EL (cell line): ENCODE measurements at regions not wholly inside any gene's neighbourhood (a gene's known extent, or its start where the extent isn't known, plus 50 kb on each side); places are given as distances from the start of the nearest gene placed in this dataset.
"Not testable (repeated sequence)": the region's sequence is repeated elsewhere in the genome, so short reads cannot be mapped to it uniquely, and the experiment has no call there.

Source experiments
- DNase-seq: peaks from one replicate; pipeline ENCODE4 v3.0.0-alpha.2; 2016

DNA sequence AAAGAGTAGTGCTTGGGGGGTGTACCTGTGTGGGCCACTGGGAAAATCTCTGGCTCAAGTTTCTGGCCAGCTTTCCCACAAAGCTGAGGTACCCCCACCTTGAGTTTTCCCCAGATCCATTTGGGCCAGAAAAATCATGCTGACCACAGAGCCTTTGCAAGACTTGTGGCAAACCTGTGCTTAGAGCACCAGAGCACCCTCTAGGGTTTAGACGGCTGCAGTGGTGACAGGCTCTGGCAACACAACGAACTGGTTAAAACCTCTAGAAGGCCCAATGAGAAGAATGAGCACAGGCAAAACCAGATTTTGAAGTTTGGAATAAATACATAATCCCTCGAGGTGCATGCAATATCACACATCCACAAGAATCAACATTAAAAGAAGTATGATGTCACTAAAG lies 290.7 kb upstream of the FOLH1 start:
- no peak for DNase-seq

DNA sequence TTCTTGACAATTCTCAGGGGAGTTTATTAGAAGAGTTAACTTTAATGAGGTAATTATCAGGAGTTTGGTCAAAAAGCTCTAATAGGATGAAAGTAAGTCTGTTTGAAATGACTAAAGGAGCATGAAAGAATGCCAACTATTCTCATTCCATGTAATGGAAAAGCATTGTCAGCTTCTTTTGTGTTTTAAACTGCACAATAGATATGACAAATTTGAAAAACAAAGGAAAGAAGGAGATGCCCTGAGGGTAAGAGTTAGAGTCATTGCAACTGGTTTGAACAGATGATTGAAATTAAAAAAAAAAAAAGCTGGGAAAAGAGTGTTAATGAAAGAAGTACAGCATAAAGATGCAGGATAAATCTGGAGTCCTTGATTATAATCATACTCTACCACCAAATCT lies 296.8 kb upstream of the FOLH1 start:
- DNase-seq = no peak

DNA sequence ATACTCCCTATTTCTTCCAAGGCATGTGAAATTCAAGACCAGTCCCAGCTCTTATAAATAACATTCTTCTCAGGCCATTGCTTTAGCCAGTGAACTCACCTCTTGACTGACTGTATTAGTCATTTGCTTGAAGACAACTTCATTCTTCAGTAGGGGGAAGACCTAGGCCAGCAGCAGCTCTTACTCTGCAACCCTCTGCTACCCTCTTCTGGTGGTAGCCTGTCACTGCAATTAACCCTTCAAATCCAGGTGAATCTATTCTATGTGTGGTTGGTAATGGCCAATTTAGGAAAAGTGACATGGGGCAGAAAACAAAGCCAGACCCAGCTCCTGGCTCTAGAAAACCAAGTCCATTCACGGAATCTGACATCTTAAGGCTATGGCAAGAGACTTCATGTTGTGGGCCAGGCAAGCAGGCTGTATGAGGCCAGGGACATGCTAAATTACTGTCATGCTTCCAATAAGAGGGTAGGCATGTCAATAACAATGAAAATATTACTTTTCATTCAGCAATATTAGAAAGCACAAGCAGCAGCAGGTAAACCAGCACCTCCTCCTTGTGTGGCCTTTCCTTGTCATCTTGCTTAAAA lies 317.9 kb upstream of the FOLH1 start:
- peak; percentile 0 for DNase-seq

DNA sequence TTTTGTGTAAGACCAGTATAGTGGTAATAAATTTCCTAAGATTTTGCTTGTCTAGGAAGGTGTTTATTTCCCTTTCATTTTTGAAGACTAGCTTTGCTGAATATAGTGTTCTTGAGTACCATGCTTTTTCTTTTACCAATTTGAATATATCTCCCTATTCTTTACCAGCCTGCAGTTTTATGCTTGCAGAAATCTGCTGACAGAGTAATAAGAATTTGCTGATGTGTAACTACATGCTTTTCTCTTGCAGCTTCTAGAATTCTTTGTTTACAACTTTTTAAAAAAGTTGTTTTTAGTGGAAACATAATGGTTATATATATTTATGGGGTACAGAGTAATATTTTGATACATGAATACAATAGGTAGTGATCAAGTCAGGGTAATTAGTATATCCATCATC lies 324.8 kb upstream of the FOLH1 start:
- DNase-seq = no peak

DNA sequence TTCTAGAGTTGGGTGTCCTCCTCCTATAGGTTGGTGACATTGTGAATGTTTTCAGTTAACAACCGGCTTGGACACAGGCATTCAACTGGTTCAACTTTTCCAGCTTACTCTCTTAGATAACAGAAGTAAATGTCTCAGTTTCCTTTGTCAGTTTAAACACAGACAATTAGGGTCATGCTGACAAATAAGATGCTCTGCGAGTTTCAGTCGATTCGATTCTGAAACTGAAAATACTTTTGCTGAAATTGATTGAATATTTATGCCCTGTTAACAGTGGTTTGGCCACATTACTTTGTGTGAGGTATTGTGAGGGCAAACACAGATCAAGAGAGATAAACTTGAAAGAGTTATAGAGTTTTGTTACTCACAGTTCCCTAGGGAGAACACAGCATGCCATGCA lies 330.5 kb upstream of the FOLH1 start:
- not testable (repeated sequence) for DNase-seq

DNA sequence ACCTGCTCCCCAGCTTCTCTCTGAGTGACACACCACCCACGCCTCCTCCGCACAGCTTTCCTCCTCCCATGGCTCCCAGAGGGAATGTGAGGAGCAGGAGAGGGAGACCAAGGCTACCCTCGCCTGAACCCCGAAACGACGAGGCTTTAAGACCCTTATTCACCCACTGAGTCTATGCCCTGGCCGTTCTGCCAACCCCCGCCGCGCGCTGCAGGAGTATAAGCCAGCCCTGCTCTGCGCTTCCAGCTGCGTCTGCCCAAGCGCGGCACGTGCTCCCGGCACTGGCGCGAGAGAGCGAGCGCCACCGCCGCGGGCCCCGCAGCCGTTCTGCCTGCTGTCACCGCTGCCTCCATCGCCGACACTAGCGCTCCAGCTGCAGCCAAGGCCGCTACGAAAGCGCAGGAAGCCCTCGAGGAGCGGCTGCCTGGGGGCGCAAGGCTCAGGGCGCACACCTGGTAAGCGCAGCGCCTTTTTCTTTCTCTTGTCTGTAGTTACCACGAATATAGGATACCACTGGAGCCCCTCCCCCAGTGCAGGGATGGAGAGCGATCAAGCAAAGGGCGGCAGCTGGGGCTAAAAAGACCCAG lies 350.0 kb upstream of the FOLH1 start:
- DNase-seq = not testable (repeated sequence)

DNA sequence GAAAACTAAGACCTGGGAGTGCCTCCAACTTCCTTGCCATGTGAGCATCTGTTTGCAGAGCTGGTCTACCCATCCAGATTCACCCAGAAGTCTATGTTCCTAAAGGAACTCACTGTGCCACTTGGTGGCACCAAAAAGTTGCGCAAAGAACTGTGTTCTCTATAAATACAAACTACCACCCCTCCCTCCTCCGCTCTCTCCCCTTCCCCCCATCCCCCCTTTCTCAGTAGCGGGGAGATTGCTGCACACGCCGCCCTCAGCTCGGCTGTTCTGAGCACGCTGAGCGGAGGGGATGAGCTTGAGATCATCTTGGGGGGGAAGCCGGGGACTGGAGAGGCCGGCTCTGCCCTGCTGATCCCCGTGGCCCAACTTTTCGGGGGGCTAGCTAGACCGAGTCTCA lies 352.2 kb upstream of the FOLH1 start:
- DNase-seq = not testable (repeated sequence)

DNA sequence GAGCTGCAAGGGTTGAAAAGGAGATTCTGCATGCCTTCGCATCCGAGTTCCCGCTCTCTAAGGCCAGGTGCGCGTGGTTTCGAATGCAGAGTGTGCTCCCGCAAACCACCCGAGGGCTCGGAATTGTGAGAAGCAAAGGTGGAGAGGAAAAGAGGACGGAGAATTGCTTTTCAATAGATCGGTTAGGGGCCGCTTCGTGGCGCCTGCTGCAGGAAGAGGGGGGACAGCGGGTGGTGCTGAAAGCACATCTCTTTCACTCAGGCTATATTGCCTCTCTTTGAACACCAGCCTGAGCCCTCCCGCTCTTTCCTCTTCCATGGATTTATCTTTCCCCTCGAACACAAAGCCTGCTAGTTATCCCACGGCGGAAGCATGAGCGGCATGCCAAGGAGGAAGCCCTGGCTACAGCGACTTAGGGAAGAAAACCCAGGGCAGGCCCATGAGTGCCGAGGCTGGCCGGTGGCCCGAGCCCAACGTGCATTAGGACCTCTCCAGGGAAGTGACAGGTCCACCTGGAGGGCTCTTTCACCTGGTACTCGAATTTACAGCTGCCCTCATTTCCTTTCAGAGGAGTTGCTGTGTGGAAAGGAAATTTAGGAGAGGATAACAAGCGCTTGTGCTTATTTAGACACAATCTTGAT lies 353.0 kb upstream of the FOLH1 start:
- not testable (repeated sequence) for DNase-seq

DNA sequence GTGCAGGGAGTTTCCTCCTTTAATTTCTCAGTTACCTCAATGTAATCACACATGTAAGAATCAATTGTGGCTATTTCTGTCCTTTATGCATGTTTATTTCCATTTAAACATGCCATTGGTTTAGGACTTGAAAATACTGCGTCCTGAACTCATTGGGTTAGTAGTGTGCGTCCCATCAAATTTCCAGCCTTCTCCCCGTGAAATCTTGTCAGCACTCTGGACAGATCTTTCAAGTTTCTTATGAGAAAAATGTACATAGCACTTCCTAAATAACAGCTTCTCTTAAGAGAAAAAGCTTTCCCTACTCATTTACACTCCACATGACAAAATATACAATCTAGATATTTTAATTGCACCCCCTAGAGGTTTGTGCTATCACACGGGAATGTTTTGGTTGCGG lies 353.9 kb upstream of the FOLH1 start:
- DNase-seq = not testable (repeated sequence)

DNA sequence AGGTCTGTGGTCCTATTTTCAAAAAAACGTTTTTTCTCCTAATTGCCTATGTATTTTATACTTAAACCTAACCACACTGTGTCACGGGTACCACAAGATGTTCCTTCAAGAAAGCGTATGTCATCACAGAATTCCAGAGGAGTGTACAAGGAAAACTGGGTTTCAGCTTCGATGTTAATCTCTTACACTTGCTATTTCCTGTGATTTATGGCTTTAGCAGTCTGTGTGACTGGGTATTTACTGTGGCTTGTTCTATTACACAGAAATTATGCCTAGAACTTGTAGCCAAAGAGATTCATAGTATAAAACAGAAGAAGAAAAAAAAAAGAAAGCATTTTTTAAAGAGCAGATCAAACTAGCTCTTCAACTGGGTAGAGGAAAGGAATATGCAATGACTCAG lies 371.1 kb upstream of the FOLH1 start:
- DNase-seq = not testable (repeated sequence)

DNA sequence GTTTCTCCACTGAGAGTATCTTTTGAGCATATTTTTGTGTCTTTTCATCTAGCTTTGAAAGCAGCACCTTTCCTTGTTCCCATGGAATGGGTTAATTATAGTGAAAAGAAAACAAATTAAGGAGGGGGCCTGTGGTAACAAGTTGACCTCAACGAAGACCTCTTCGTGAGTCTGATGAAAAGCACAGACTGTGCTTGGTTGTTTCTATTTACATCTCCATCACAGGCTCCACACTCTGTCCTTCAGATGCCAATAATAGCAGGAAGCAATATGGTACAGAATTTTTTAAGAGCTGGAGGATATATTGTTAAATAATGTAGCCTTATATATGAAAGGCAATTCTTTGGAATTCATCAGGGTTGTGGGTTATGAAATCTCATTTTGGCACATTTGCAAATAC lies 366.7 kb upstream of the OR4C13 start:
- not testable (repeated sequence) for DNase-seq

DNA sequence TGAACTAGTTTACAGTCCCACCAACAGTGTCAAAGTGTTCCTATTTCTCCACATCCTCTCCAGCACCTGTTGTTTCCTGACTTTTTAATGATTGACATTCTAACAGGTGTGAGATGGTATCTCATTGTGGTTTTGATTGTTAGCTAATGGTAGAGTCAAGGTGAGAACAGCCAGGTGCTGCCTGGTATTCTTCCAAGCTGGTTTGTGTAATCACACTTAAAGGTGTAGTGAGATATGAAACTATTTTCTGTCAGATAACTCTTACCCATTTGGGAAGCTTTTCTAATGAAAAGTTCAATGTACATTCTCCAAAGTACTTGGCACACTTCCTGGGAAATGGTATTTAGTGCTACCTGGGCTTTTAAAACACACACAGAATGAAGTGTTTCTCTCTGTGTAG lies 343.3 kb upstream of the OR4C13 start:
- DNase-seq = not testable (repeated sequence)

DNA sequence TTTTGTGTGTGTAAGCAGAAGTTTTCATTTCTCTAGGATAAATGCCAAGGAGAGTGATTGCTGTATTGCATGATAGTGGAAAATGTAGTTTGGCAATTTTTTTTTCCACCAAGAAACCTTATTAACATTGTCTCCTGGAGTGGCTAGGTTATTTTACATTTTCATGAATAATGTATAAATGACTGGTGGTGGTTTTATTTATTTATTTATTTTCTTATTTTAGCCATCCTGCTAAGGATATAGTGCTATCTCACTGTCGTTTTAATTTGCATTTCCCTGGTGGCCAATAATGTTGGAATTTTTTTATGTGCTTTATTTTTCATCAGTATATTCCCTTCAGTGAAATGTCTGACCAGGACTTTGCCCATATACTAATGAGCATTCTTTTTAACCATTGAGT lies 328.3 kb upstream of the OR4C13 start:
- DNase-seq = not testable (repeated sequence)

DNA sequence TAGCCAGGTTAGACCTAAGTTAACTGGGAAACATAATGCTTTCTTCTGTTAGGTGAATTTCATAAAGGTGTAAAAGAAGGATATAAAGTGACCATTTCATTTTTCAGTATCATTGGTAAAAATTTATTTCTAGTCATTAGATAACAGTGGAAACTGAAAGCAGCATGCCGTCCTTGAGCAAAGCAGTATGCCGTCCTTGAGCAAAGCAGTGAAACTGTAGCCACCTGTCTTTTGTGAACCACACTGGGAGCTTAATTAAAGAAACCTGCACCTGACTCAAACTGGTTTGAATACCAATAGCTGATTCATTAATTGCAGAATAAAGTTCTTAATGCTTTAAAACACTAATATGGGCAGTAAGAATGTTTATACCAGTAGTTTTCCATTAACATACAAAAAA lies 281.5 kb upstream of the OR4C13 start:
- DNase-seq = not testable (repeated sequence)

DNA sequence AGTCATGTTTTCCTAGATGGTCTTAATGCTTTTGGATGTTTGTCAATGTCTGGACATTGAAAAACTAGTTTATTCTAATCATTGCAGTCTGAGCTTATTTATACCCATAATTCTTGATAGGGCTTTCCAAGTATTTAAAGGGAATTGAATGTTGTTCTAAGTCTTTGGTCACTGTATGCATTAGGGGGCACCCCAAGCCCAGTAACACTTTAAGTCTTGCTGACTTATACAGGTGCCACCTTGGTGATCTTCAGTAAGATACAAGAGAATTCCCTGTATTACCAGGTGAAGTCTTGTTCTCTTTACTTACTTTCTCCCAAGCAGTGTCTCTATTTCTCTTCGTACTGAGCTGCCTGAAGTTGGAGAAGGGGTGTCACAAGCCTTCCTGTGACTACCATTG lies 250.1 kb upstream of the OR4C13 start:
- not testable (repeated sequence) for DNase-seq

DNA sequence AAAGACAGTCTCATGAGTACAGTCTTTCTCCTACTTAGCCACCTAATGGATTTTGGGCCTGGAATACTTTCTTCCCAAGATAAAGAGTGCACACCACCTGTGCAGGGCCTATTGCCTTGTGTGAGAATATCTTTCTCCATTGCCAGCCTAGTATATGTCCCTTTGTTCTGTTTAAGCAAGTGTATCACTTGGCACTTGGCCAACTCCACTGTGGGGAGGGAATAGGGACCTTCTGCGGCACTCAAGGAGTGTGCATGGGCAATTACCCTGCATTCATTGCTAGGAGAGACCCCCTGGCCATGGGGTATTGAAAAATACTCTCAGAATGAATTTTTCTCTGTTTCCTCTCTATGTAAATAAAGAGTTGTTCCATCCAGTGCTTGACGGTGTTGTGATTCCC lies 201.7 kb upstream of the OR4C13 start:
- not testable (repeated sequence) for DNase-seq

DNA sequence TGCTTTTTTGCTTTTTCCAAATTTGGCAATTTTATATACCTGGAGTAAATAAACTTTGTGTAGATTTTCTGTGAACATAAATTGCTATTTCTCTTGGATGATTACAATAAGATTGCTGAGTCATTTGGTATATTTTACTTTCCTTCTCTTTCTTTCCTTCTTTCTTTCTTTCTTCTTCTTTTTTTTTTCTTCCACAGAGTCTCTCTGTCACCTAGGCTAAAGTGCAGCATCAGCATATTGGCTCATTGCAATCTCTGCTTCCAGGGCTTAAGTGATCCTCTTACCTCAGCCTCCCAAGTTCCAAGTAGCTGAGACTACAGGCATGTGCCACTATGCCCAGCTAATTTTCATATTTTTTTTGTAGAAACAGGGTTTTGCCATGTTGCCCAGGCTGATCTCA lies 201.2 kb upstream of the OR4C13 start:
- DNase-seq = not testable (repeated sequence)

DNA sequence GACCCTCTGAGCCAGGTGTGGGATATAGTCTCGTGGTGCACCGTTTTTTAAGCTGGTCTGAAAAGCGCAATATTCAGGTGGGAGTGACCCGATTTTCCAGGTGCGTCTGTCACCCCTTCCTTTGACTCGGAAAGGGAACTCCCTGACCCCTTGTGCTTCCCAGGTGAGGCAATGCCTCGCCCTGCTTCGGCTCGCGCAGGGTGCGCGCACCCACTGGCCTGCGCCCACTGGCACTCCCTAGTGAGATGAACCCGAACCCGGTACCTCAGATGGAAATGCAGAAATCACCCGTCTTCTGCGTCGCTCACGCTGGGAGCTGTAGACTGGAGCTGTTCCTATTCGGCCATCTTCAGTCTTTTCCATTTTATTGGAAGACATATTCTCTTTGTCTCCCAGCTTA lies 171.4 kb upstream of the OR4C13 start:
- DNase-seq = not testable (repeated sequence)

DNA sequence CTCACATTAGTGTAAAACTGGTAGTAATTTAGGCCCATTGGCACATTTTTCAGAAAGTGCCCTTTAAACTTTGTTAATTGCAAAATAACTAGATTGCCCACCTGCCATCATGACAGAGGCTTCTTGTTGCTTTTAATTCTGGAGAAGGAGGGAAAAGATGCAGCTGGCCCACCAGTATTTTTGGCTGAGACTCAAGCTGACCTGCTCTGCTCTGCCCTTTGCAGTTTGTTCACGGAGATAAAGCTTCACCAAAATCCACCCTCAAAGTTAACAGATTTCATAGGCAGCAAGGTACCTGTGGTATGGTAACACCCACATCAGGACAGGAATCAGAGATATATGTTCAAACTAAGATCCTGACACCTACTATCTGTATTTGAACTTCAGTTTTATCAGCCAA lies 170.2 kb upstream of the OR4C13 start:
- DNase-seq = not testable (repeated sequence)

DNA sequence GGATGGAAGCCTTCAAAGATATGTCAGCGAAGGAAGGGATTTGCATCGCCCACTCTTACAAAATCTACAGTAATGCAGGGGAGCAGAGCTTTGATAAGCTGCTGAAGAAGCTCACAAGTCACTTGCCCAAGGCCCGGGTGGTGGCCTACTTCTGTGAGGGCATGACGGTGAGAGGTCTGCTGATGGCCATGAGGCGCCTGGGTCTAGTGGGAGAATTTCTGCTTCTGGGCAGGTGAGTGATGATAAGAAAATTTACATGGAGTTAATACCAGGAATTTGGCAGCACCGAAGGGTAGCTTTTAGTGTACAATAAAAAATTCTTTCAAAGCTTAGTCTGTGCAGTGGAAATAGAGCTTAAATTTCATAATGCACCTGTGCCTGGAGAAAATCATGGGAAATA lies 168.3 kb upstream of the OR4C13 start:
- DNase-seq = not testable (repeated sequence)

DNA sequence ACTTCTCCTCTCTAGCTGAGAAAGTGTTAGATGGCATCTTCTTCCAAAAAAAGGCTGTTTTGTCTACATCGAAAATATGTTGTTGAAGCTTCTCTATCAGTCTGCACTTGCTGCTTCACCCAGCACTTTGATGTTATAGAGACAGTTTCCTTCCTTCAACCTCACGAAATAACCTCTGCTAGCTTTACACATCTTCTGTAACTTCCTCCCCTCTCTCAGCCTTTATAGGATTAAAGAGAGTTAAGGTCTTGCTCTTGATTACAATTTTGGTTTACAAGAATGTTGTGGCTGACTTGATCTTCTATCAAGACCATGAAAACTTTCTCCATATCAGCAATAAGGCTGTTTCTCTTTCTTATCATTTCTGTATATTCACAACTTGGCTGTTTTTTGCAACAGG lies 162.4 kb upstream of the OR4C13 start:
- not testable (repeated sequence) for DNase-seq

DNA sequence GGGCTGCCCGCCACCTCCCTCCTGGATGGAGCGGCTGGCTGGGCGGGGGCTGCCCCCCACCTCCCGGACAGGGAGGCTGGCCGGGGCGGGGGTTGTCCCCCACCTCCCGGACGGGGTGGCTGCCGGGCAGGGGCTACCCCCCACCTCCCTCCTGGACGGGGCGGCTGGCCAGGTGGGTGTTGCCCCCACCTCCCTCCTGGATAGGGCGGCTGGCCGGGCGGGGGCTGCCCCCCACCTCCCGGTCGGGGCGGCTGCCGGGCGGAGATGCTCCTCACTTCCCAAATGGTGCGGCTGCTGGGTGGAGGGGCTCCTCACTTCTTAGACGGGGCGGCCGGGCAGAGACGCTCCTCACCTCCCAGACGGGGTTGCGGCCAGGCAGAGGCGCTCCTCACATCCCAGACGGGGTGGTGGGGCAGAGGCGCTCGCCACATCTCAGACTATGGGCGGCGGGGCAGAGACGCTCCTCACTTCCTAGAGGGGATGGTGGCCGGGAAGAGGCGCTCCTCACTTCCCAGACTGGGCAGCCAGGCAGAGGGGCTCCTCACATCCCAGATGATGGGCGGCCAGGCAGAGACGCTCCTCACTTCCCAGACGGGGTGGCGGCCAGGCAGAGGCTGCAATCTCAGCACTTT lies 153.9 kb upstream of the OR4C13 start:
- DNase-seq = not testable (repeated sequence)

DNA sequence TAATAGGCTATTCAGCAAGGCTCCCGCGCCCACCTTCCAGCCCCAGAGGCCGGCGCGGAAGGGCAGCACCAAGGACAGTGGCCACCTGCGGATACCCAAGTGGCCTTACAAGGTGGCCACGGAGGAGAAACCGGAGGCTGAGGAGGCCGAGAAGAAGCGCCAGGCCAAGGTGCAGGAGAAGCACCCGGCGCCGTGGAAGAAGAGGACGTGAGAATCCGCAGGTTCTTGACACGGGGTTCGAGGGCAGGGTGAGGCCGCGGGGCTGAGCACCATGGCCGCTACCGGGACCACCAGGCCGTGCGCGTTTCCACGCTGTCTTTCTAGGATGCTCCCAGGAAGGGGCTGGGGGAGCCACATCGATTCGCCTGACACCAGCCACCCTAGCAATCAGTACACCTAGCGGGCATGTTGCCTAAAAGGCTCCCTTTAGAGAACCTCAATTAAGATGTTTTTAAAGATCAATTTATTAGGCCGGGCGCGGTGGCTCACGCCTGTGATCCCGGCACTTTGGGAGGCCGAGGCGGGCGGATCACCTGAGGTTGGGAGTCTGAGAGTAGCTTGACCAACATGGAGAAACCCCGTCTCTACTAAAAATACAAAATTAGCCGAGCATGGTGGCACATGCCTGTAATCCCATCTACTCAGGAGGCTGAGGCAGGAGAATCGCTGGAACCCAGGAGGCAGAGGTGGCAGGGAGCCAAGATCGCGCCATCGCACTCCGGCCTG lies 134.3 kb upstream of the OR4C13 start:
- DNase-seq = not testable (repeated sequence)
